Fibroblast of pulmonary artery (primary cell): ENCODE measurements at regions not wholly inside any gene's neighbourhood (a gene's known extent, or its start where the extent isn't known, plus 50 kb on each side); places are given as distances from the start of the nearest gene placed in this dataset.
"Not testable (repeated sequence)": the region's sequence is repeated elsewhere in the genome, so short reads cannot be mapped to it uniquely, and the experiment has no call there.

Experiments used
- DNase-seq: peaks from one replicate; pipeline ENCODE4 v3.0.0-alpha.2; 2010; ENCODE audit warnings: low read depth
- H3K4me3 ChIP-seq: replicated peaks from 2 replicates; pipeline ENCODE4 v1.5.1; 2011; ENCODE audit warnings: low read depth, mild to moderate bottlenecking, control low read depth, low read length, moderate library complexity
- TF ChIP-seq, protein P1 (sequence below): IDR thresholded peaks from 2 replicates; pipeline ENCODE4 v1.5.1; 2011; ENCODE audit warnings: mild to moderate bottlenecking, control low read depth, low read length, inconsistent platforms; ENCODE audit errors: missing control alignments

DNA sequence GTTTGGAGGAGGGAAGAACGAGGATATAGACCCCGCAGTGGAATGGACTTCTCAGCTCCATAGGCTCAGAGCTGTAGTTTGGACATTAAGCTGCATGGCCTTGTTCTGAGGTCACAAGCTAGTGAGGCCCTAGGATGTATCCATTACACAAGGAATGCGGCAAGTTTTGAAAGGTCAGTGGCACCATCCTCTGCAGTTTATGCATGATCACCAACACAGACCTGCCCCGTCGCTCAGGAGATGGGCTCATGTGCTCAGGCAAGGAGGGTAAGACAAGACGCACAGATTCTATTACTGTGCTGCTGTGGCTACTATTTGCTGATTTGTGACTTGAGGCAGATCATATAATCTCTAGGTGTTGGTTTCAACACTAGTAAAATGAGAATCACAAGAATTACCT lies 110.9 kb downstream of the FAM161A start:
- TF ChIP-seq, protein P1, sequence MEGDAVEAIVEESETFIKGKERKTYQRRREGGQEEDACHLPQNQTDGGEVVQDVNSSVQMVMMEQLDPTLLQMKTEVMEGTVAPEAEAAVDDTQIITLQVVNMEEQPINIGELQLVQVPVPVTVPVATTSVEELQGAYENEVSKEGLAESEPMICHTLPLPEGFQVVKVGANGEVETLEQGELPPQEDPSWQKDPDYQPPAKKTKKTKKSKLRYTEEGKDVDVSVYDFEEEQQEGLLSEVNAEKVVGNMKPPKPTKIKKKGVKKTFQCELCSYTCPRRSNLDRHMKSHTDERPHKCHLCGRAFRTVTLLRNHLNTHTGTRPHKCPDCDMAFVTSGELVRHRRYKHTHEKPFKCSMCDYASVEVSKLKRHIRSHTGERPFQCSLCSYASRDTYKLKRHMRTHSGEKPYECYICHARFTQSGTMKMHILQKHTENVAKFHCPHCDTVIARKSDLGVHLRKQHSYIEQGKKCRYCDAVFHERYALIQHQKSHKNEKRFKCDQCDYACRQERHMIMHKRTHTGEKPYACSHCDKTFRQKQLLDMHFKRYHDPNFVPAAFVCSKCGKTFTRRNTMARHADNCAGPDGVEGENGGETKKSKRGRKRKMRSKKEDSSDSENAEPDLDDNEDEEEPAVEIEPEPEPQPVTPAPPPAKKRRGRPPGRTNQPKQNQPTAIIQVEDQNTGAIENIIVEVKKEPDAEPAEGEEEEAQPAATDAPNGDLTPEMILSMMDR: no peak
- H3K4me3 ChIP-seq: no peak overlapping the region
- no peak for DNase-seq

DNA sequence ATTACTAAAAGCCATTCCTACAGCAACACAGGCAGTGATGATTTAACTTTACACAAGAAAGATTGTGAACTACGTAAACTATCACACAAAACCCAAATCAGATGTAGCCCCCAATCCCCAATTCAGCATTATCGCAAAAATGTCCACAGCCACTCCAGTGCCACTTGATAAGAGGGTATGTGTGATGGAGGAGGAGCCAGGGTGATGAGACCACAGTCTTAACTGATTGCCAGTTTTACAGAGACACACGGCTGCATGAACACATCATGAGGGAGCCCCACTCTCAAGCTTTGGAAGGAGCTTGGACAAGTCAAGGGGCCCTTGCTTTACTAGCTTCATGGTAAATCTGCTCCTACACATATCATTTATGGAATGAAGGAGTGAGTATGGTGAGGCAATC lies 116.0 kb downstream of the FAM161A start:
- no peak for DNase-seq
- H3K4me3 ChIP-seq: no peak overlapping the region
- TF ChIP-seq, protein P1: no peak

DNA sequence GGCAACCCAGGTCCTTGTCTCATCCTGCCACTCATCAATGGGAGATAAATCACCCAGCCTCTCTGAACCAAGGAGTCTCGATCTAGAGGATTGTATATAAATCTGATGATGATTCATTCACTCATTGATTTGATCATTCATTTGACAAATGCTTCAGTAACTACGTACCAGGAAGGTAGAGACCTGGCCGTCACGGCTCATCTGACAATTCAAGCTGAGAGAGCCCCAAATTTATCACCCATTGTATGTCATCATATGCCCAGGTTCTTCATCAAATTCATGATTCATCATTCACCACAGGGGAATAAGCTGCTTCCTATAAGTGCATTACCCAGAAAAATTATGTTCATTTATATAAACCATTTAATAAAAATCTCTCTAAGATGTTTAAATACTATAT lies 116.9 kb downstream of the FAM161A start:
- TF ChIP-seq, protein P1: no peak
- no peak overlapping the region for H3K4me3 ChIP-seq
- DNase-seq: no peak

DNA sequence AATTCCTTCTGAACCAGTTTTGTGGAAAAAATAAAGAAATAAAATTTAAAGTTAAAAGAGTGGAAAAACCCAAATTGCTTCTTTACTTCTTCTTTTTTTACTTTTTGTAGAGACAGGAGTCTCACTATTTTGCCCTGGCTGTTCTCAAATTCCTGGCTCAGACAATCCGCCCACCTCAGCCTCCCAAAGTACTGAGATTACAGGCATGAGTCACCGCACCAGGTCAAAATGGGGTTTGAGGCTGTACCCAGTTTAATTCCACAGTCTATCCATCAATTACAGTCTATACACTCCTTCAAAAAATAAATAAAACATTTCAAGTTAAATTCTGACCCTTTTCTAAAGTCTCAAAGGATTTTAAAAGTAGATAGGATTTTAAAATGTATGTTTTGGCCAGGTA lies 120.3 kb downstream of the FAM161A start:
- H3K4me3 ChIP-seq: no peak overlapping the region
- DNase-seq: peak; percentile 11
- TF ChIP-seq, protein P1: no peak

DNA sequence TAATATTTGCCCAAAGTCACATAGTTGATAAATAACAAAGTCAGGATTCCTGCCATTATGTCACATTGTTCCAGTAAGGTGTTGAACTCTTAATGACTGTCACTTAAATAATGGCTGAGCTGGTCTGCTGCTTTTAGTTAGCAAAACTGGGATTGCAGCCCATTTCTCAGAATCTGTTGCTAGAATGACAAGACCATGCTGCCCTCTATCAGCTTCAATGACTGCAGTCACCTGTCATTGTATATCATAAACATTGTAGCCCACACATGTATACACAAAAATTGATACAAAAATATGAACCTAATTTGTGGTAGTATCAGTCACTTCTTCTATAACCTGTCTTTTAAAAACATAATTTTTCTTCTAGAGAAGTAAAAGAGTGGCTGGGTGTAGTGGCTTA lies 121.1 kb downstream of the FAM161A start:
- TF ChIP-seq, protein P1: no peak

DNA sequence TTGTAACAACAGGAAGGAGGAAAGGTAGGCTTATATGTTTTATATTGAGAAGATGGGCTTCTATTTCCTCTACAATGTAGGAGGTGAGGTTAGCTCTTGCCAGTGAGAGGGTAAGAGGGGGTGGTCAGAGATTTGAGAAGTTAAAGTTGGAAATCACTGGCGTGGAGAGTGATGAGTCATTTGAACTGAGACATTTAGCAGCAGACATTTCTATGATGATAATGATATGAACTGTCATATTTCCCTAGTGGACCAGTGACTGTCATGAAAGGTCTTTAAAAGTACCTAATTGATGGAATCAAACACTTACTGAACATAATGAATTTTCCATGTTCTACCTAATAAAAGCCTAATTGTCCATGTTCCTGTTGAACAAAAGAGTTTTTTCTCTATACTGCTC lies 126.1 kb downstream of the FAM161A start:
- DNase-seq: peak; percentile 9
- H3K4me3 ChIP-seq: no peak overlapping the region
- TF ChIP-seq, protein P1: no peak

More for the DNA sequence above, 121.1 kb downstream of the FAM161A start:
- H3K4me3 ChIP-seq: no peak overlapping the region
- no peak for DNase-seq

DNA sequence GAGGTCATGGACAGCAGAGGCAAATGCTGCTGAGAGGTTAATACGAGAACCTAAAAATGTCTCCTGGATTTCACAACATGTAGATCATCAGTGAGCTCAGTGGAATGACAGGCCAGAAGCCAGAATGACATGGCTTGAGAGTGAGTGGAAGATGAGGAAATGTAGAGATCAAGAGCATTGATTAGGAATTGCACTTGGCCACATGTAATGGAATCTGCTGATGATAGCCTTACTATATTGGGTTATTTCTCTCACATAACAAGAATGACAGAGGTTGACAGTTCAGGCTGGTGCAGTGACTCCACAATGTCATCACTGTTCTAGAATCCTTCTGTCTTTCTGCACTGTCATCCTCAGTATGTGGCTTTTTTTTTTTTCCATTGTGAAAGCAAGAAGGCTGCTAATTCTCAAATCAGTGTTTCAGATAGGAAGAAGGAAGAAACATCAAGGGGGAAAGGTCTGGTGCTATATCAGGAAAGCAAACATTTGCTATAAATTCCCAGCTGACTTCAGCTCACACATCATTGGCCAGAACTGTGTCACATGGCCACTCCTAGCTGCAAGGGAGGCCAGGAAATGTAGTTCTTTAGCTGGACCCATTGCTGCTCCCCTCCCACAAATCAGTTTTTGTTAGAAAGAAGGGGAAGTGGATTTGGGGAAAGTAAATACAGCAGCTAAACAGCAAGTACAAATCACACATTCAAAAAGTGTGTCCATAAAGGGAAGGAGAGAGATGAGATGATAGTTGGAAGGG lies 127.2 kb downstream of the FAM161A start:
- no peak for DNase-seq
- TF ChIP-seq, protein P1: no peak
- H3K4me3 ChIP-seq: no peak overlapping the region

DNA sequence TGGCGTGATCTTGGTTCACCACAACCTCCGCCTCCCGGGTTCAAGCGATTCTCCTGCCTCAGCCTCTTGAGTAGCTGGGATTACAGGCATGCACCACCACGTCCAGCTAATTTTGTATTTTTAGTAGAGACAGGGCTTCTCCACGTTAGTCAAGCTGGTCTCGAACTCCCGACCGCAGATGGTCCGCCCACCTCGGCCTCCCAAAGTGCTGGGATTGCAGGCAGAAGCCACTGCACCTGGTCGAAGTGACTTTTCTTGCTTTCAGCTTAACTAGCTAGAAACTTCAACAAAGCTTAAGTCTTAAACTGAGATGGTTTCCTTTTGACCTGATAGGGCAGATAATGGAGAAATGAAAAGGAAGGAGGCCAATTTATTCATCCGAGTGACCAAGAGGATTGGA lies 130.5 kb downstream of the FAM161A start:
- H3K4me3 ChIP-seq, DNase-seq: not testable (repeated sequence)
